Calu3 (cell line): ENCODE measurements at regions not wholly inside any gene's neighbourhood (a gene's known extent, or its start where the extent isn't known, plus 50 kb on each side); places are given as distances from the start of the nearest gene placed in this dataset.

Experiments
- BruUV-seq: library from RNA; stranded (reverse); fragments of 400-500 nt; replicated peaks from 2 replicates; lab custom pipeline; 2021; lab: Mats Ljungman, UMichigan
- CTCF ChIA-PET: fragments of 300-600 bp; sonication (Branson Sonifier 250); formaldehyde crosslinking; loops from one replicate; lab custom pipeline; 2022; ENCODE audit warnings: antibody characterized with exemption; lab: Charles Lee
- DNase-seq: peaks from one replicate; pipeline ENCODE4 v3.0.0; 2022
- H3K27ac Mint-ChIP-seq: one replicate; pipeline ENCODE4 v1.8.0; 2022; ENCODE audit warnings: mixed read lengths; ENCODE audit not compliant: unreplicated experiment
- H3K27me3 Mint-ChIP-seq: one replicate; pipeline ENCODE4 v1.8.0; 2022; ENCODE audit warnings: mixed read lengths; ENCODE audit not compliant: unreplicated experiment
- H3K36me3 Mint-ChIP-seq: one replicate; pipeline ENCODE4 v1.8.0; 2022; ENCODE audit warnings: mild to moderate bottlenecking, moderate library complexity, mixed read lengths; ENCODE audit not compliant: insufficient read depth, unreplicated experiment
- H3K4me1 Mint-ChIP-seq: one replicate; pipeline ENCODE4 v1.8.0; 2022; ENCODE audit warnings: mild to moderate bottlenecking, low read depth, mixed read lengths; ENCODE audit not compliant: unreplicated experiment
- H3K4me3 Mint-ChIP-seq: one replicate; pipeline ENCODE4 v1.8.0; 2022; ENCODE audit warnings: mild to moderate bottlenecking, low read depth, moderate library complexity, mixed read lengths; ENCODE audit not compliant: unreplicated experiment
- H3K9me3 Mint-ChIP-seq: one replicate; pipeline ENCODE4 v1.8.0; 2022; ENCODE audit warnings: low read depth, mixed read lengths; ENCODE audit not compliant: unreplicated experiment
- intact Hi-C: fragments of 100-400 bp; cut with micrococcal nuclease; formaldehyde crosslinking; loops from one replicate; pipeline ENCODE4 v1.10.0; 2022; ENCODE audit not compliant: unreplicated experiment
- TF ChIP-seq, protein P1 (sequence below): fragments of 200-600 bp; IDR thresholded peaks from one replicate; pipeline ENCODE4 v1.8.0; 2022; ENCODE audit warnings: antibody characterized with exemption; ENCODE audit not compliant: unreplicated experiment

DNA sequence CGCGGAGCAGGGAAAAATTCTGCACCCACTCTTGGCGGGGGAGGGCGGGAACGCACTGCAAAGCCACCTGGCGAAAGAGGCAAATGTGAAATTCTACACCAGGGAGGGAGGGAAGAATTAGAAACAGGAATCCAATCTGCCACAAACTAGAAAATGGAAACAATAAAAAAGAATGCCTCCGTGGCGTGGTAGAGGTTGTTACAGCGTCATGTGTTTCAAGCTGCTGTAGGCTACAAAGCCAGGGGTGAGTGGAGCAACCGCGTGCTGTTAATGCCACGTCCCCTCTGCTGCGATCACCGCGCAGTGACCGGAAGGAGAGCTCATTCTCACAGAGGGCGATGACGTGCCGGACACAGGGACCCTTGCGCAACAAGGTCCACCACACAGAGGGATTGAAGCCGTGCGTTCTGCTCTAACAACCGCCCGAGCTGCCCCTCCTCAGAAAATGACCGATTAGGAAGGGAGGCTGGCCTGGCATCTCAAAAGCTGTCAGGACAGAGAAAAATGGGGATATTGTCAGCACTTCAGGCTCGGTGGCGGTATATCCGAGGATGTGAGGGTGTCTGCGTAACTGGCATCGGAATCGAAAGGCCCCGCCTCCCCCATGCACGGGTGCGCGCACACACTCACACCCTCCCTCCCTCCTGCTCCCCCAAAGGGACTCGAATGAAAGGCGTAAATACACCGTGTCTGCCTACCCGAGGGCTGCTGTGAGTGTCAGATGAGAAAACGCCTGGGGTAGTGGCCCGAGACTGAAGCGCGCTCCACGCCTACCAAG, 70.8 kb upstream of the TNRC6C start:
- intact Hi-C loops = loop anchor here (5.0 kb wide), 1 partner anchor 45 kb away; no protein-coding TSS in a partner anchor

DNA sequence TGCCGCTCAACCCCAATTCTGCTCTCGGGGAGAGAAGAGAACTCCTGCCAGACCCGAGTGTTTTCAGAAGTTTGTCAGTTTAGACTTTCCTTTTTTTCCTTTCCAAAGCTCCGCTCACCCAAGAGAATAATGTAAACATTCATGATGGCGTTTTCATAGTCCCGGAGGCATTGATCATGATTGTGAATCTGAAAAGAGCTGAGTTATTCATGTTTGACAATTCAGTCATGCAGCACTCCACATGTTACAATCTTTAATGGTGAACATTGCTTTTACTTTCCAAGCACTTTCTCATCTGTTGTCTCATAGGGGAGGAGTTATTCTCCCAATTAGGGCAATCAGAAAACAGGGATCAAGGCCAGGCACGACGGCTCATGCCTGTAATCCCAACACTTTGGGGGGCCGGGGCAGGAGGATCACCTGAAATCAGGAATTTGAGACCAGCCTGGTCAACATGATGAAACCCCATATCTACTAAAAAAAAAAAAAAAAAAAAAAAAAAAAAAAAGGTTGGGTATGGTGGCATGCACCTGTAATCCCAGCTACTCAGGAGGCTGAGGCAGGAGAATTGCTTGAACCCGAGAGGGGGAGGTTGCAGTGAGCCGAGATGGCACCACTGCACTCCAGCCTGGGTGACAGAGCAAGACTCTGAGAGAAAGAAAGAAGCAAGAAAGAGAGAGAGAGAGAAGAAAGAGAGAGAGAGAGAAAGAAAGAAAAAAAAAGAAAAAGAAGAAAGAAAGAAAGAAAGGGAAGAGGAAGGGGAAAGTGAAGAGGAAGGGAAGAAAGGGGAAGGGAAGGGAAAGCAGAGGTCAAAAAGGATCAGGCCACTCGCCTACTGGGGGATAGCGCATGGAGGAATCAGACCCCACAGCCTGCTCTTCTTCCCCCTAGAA, 70.0 kb upstream of the TNRC6C start:
- TF ChIP-seq, protein P1, sequence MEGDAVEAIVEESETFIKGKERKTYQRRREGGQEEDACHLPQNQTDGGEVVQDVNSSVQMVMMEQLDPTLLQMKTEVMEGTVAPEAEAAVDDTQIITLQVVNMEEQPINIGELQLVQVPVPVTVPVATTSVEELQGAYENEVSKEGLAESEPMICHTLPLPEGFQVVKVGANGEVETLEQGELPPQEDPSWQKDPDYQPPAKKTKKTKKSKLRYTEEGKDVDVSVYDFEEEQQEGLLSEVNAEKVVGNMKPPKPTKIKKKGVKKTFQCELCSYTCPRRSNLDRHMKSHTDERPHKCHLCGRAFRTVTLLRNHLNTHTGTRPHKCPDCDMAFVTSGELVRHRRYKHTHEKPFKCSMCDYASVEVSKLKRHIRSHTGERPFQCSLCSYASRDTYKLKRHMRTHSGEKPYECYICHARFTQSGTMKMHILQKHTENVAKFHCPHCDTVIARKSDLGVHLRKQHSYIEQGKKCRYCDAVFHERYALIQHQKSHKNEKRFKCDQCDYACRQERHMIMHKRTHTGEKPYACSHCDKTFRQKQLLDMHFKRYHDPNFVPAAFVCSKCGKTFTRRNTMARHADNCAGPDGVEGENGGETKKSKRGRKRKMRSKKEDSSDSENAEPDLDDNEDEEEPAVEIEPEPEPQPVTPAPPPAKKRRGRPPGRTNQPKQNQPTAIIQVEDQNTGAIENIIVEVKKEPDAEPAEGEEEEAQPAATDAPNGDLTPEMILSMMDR = no peak
- Mint-ChIP-seq H3K4me1 (peaks cover 23% of the 10 kb centered on the region), H3K36me3 (peaks cover 4% of the 10 kb centered on the region), H3K4me3 (peak overlapping the region; percentile 75), H3K9me3 (no peaks in the 10 kb centered on the region), H3K27ac (no peak overlapping the region), H3K27me3 (peaks cover 100% of the 10 kb centered on the region)
- DNase-seq = no peak
- CTCF ChIA-PET = interaction anchor here (0.7 kb wide), 3 partner anchors 8 to 1693 kb away, joined by 3 to 4 read pairs (median 3); no protein-coding TSS in a partner anchor
- no TSS peak for BruUV-seq
- intact Hi-C loops = loop anchor here (5.0 kb wide), 1 partner anchor 46 kb away; no protein-coding TSS in a partner anchor

More for the DNA sequence above, 70.8 kb upstream of the TNRC6C start:
- Mint-ChIP-seq H3K27me3 (peaks cover 96% of the 10 kb centered on the region), H3K27ac (peak overlapping the region; percentile 64), H3K4me3 (peak overlapping the region; percentile 75), H3K36me3 (peaks cover 4% of the 10 kb centered on the region), H3K4me1 (peaks cover 23% of the 10 kb centered on the region), H3K9me3 (no peaks in the 10 kb centered on the region)
- BruUV-seq = no TSS peak
- CTCF ChIA-PET = no interaction called here
- TF ChIP-seq, protein P1 = no peak
- DNase-seq = peak; percentile 47

DNA sequence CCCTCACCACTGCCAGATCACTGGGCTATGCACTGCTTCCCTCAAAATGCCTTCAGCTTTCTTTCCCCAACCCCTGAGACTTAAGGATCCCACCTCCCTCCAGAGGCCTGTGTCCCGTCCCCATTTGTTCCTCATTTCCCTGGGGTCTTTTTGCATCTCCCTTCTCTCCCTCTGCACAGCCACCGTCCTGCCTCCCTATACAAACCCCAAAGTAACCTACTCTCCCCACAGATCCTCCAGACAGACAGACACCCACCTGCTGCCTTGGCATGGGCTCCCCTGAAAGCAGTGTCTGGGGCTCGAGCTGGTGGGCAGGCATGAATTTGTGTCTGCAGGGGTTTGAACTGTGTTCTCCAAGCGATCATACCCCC, 69.4 kb upstream of the TNRC6C start:
- peaks cover 7% of the 10 kb centered on the region for H3K36me3 Mint-ChIP-seq
- TF ChIP-seq, protein P1 = no peak
- CTCF ChIA-PET = interaction anchor here (0.7 kb wide), 2 partner anchors 10 to 1692 kb away, joined by 3 read pairs; no protein-coding TSS in a partner anchor
- no TSS peak for BruUV-seq
- H3K9me3 Mint-ChIP-seq = no peaks in the 10 kb centered on the region
- intact Hi-C loops = loop anchor here (5.0 kb wide), 1 partner anchor 47 kb away; no protein-coding TSS in a partner anchor
- no peak for DNase-seq
- peaks cover 23% of the 10 kb centered on the region for H3K4me1 Mint-ChIP-seq
- no peak overlapping the region for H3K27ac Mint-ChIP-seq
- peaks cover 100% of the 10 kb centered on the region for H3K27me3 Mint-ChIP-seq
- no peak overlapping the region for H3K4me3 Mint-ChIP-seq
